ENCODE measurements at regions not wholly inside any gene's neighbourhood (a gene's known extent, or its start where the extent isn't known, plus 50 kb on each side); places are given as distances from the start of the nearest gene placed in this dataset.

GRCh38 chr21:15144026-15144425 is 79.2 kb upstream of the NRIP1 start:
- ChIA-PET POLR2A (no interaction called here), CTCF (ENCODE audit: unreplicated experiment) (no interaction called here)
- H3K27ac ChIP-seq (ENCODE audit: low read depth, low read length, poor library complexity, severe bottlenecking): no peak overlapping the region
- TF ChIP-seq CTCF (conservative IDR thresholded peaks at IDR 0.05; ENCODE audit: low read length) (no peak), EZH2phosphoT487 (IDR thresholded peaks at IDR 0.05; ENCODE audit: borderline replicate concordance, low read depth, low read length) (no peak)
- H3K4me1 ChIP-seq (ENCODE audit: insufficient read depth, low read length, poor library complexity, severe bottlenecking): no peaks in the 10 kb centered on the region
- intact Hi-C loops (cut with micrococcal nuclease; ENCODE audit: unreplicated experiment): no loop called here
- H4K20me1 ChIP-seq (ENCODE audit: insufficient read depth, low read length): no peaks in the 10 kb centered on the region
- no peak overlapping the region for H3K4me3 ChIP-seq (ENCODE audit: low read depth, low read length, poor library complexity, severe bottlenecking)
- no peak overlapping the region for H3K4me2 ChIP-seq (ENCODE audit: low read length)
- no peaks in the 10 kb centered on the region for H3K9me2 ChIP-seq (ENCODE audit: insufficient read depth, low read length)
- no peaks in the 10 kb centered on the region for H3K9me3 ChIP-seq (ENCODE audit: low read length)
- H3K36me3 ChIP-seq (ENCODE audit: insufficient read depth, low read length): no peaks in the 10 kb centered on the region
- BruUV-seq (replicated peaks): no TSS peak
- no peak for DNase-seq (ENCODE audit: low spot score)
- no peak overlapping the region for H2AFZ ChIP-seq (ENCODE audit: low read length)
- no peaks in the 10 kb centered on the region for H3K79me2 ChIP-seq (ENCODE audit: insufficient read depth, low read depth, low read length)

- H3K36me3 ChIP-seq (ENCODE audit: insufficient read depth, low read length): no peaks in the 10 kb centered on the region
- BruUV-seq (replicated peaks): no TSS peak
- no peak for TF ChIP-seq EZH2phosphoT487 (IDR thresholded peaks at IDR 0.05; ENCODE audit: borderline replicate concordance, low read depth, low read length)
- TF ChIP-seq CTCF (conservative IDR thresholded peaks at IDR 0.05; ENCODE audit: low read length): no peak
- H3K4me2 ChIP-seq (ENCODE audit: low read length): no peak overlapping the region
- H4K20me1 ChIP-seq (ENCODE audit: insufficient read depth, low read length): no peaks in the 10 kb centered on the region
- no peaks in the 10 kb centered on the region for H3K79me2 ChIP-seq (ENCODE audit: insufficient read depth, low read depth, low read length)
- CTCF ChIA-PET (ENCODE audit: unreplicated experiment): no interaction called here
- H3K9me3 ChIP-seq (ENCODE audit: low read length): no peaks in the 10 kb centered on the region
- no peak overlapping the region for H3K4me3 ChIP-seq (ENCODE audit: low read depth, low read length, poor library complexity, severe bottlenecking)
- no peaks in the 10 kb centered on the region for H3K9me2 ChIP-seq (ENCODE audit: insufficient read depth, low read length)
- intact Hi-C loops (cut with micrococcal nuclease; ENCODE audit: unreplicated experiment): no loop called here
- POLR2A ChIA-PET: no interaction called here
- DNase-seq (ENCODE audit: low spot score): no peak
- H3K4me1 ChIP-seq (ENCODE audit: insufficient read depth, low read length, poor library complexity, severe bottlenecking): no peaks in the 10 kb centered on the region
- no peak overlapping the region for H3K27ac ChIP-seq (ENCODE audit: low read depth, low read length, poor library complexity, severe bottlenecking)
- no peak overlapping the region for H2AFZ ChIP-seq (ENCODE audit: low read length)
Measured at GRCh38 chr21:15148437-15148836, 83.6 kb upstream of the NRIP1 start.

GRCh38 chr21:15149600-15150224 is 84.9 kb upstream of the NRIP1 start:
- H3K27ac ChIP-seq (ENCODE audit: low read depth, low read length, poor library complexity, severe bottlenecking): no peak overlapping the region
- no peaks in the 10 kb centered on the region for H3K9me3 ChIP-seq (ENCODE audit: low read length)
- BruUV-seq (replicated peaks): no TSS peak
- no peaks in the 10 kb centered on the region for H3K79me2 ChIP-seq (ENCODE audit: insufficient read depth, low read depth, low read length)
- DNase-seq (ENCODE audit: low spot score): no peak
- no peak overlapping the region for H3K4me2 ChIP-seq (ENCODE audit: low read length)
- TF ChIP-seq EZH2phosphoT487 (IDR thresholded peaks at IDR 0.05; ENCODE audit: borderline replicate concordance, low read depth, low read length) (no peak), CTCF (conservative IDR thresholded peaks at IDR 0.05; ENCODE audit: low read length) (no peak)
- POLR2A ChIA-PET: no interaction called here
- intact Hi-C loops (cut with micrococcal nuclease; ENCODE audit: unreplicated experiment): no loop called here
- no peak overlapping the region for H3K4me3 ChIP-seq (ENCODE audit: low read depth, low read length, poor library complexity, severe bottlenecking)
- H3K4me1 ChIP-seq (ENCODE audit: insufficient read depth, low read length, poor library complexity, severe bottlenecking): no peaks in the 10 kb centered on the region
- H2AFZ ChIP-seq (ENCODE audit: low read length): no peak overlapping the region
- H3K36me3 ChIP-seq (ENCODE audit: insufficient read depth, low read length): no peaks in the 10 kb centered on the region
- CTCF ChIA-PET (ENCODE audit: unreplicated experiment): interaction anchor here (0.6 kb wide), 1 partner anchor 39 kb away, joined by 3 read pairs; no protein-coding TSS in a partner anchor
- H3K9me2 ChIP-seq (ENCODE audit: insufficient read depth, low read length): no peaks in the 10 kb centered on the region
- H4K20me1 ChIP-seq (ENCODE audit: insufficient read depth, low read length): no peaks in the 10 kb centered on the region

Data from OCI-LY7 (cell line).